Prostate gland (tissue), 2 donors: ENCODE measurements at regions not wholly inside any gene's neighbourhood (a gene's known extent, or its start where the extent isn't known, plus 50 kb on each side); places are given as distances from the start of the nearest gene placed in this dataset.

ENCODE experiments used
- DNase-seq: peaks from one replicate; pipeline ENCODE4 v3.0.0-alpha.2; 2019; ENCODE audit warnings: low spot score
- H3K27ac ChIP-seq, 2 donors: fragments of 200-600 bp; sonication (generic); 2 replicates each; pipeline ENCODE4 v1.5.1; 2017 to 2019
- H3K27me3 ChIP-seq: fragments of 200-600 bp; sonication (generic); replicated peaks from 2 replicates; pipeline ENCODE4 v1.5.1; 2019; ENCODE audit not compliant: insufficient read depth
- H3K36me3 ChIP-seq, 2 donors: fragments of 200-600 bp; sonication (generic); 1 replicate in 1 of 2; 2 replicates in 1 of 2; pipeline versions ENCODE4 v1.5.1 to v1.8.1; 2017 to 2019
- H3K4me1 ChIP-seq: fragments of 200-600 bp; sonication (generic); replicated peaks from 2 replicates; pipeline ENCODE4 v1.5.1; 2019
- H3K4me3 ChIP-seq, 2 donors: fragments of 200-600 bp; sonication (generic); 2 replicates each; pipeline ENCODE4 v1.5.1; 2017 to 2019
- H3K9me3 ChIP-seq: fragments of 200-600 bp; sonication (generic); 2 replicates; pipeline ENCODE4 v1.5.1; 2017
- CTCF ChIP-seq, 4 experiments: fragments of 200-600 bp in 2 of 4; fragments of 450-650 bp in 2 of 4; sonication (generic) in 2 of 4; IDR thresholded peaks; 1 replicate in 3 of 4; 2 replicates in 1 of 4; pipeline ENCODE4 v1.5.1; 2016 to 2019; ENCODE audit warnings: antibody characterized with exemption in 4 of 4, mild to moderate bottlenecking in 2 of 4, moderate library complexity in 2 of 4
- POLR2A ChIP-seq: fragments of 450-650 bp; IDR thresholded peaks from one replicate; pipeline ENCODE4 v1.6.1; 2016; ENCODE audit warnings: antibody characterized with exemption, mild to moderate bottlenecking
- POLR2AphosphoS5 ChIP-seq: sonication (generic); formaldehyde crosslinking; IDR thresholded peaks from one replicate; pipeline ENCODE4 v1.6.1; 2017; ENCODE audit warnings: antibody characterized with exemption
- WGBS: methylation state at CpG from one replicate; pipeline ENCODE4 v1.1.5; 2018; 5-methylcytosine and 5-hydroxymethylcytosine counted together
- intact Hi-C: fragments of 100-400 bp; cut with DNase I; formaldehyde crosslinking; loops from one replicate; pipeline ENCODE4 v1.14.2; 2022

DNA sequence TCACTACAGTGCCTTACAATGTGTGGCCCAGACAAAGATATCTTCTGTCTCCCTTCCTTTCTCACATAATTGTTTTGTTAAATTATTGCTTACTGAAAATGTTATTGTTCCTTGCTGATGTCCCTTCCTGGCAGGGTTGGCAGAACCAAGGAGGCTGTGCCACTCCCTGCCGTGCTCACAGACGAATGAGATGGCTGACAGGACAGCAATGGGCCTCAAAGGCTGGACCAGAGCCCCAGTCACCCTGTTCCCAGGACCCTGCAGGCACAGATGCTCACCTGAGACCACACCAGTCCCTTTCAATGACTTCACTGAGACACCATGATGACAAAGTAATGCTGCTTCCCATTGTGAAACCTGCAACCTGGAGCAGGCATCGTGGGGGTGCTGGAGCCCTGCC lies 375.1 kb downstream of the HACE1 start:
- Histone ChIP-seq H3K27ac (no peak overlapping the region), H3K4me1 (no peaks in the 10 kb centered on the region), H3K4me3 (no peak overlapping the region), H3K9me3 (no peaks in the 10 kb centered on the region), H3K36me3 (no peaks in the 10 kb centered on the region), H3K27me3 (no peaks in the 10 kb centered on the region)
- no peak for DNase-seq
- TF ChIP-seq POLR2A = no peak
- TF ChIP-seq CTCF (IDR thresholded peaks at IDR 0.05) = no peak
- TF ChIP-seq POLR2AphosphoS5 = no peak
- 45% methylated on average over 3 of the region's 3 CpGs for WGBS
- intact Hi-C loops = no loop called here

- no peak overlapping the region for H3K27ac ChIP-seq
- no peaks in the 10 kb centered on the region for H3K4me1 ChIP-seq
- DNase-seq = no peak
- H3K4me3 ChIP-seq = no peak overlapping the region
- intact Hi-C loops = no loop called here
- WGBS = 60% methylated on average over 1 of the region's 1 CpG
- no peaks in the 10 kb centered on the region for H3K27me3 ChIP-seq
- no peaks in the 10 kb centered on the region for H3K9me3 ChIP-seq
- no peaks in the 10 kb centered on the region for H3K36me3 ChIP-seq
- TF ChIP-seq POLR2A = no peak
- no peak for TF ChIP-seq CTCF (IDR thresholded peaks at IDR 0.05)
- TF ChIP-seq POLR2AphosphoS5 = no peak
Measured at GRCh38 chr6:104484191-104484590, 375.5 kb downstream of the HACE1 start.

DNA sequence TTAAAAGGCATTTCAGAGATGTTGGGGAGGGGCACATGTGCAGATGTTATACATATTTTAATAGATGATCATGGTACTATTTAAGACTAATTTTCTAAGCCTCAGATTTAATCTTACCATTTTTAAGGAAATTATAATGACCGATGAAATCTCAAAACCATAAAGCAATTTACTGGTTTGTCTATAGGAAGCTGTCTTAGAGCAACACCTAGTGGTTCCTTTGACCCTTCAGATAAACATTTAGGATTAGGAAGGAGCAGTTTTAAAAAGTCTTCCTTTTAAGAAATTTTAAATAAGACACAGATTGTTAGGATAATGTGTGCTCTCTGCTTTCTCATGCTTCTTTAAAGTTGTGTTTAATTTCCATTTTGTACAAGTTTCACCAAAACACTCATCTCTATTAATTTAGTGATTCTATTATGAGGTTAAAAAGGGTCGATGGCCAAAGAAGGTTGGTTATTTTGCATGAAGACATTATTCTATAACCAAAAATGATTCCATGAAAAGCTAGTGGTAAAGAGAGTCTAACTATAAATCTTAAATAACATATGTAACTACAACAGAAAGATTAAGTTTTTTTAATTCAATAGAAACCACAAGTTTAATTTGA lies 376.4 kb downstream of the HACE1 start:
- no peak for DNase-seq
- no peak overlapping the region for H3K4me3 ChIP-seq
- intact Hi-C loops = no loop called here
- H3K27me3 ChIP-seq = no peaks in the 10 kb centered on the region
- H3K4me1 ChIP-seq = no peaks in the 10 kb centered on the region
- H3K27ac ChIP-seq = no peak overlapping the region
- no peaks in the 10 kb centered on the region for H3K9me3 ChIP-seq
- 9% methylated on average over 2 of the region's 2 CpGs for WGBS
- H3K36me3 ChIP-seq = no peaks in the 10 kb centered on the region
- TF ChIP-seq POLR2AphosphoS5 (no peak), POLR2A (no peak), CTCF (IDR thresholded peaks at IDR 0.05) (no peak)

DNA sequence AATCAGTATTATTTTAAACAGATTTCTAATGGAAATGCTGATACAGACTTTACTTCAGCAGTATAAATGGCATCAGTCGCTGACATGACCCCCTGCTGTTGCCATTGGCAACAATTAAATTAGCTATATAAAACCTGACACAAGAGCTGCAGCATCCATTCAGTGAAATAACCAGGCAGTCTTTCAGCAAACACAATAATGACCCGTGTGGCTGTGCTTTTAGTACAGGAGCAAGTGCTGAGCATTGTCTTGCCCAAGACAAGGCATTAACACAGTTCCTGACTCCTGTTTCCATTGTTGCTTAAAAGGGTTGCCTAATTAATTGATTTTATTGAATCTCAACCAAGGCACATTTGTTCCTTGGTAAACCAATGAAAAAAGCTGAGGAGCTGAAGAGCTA lies 382.1 kb downstream of the HACE1 start:
- no peaks in the 10 kb centered on the region for H3K27me3 ChIP-seq
- no peak for TF ChIP-seq CTCF (IDR thresholded peaks at IDR 0.05)
- TF ChIP-seq POLR2A = no peak
- no peak for TF ChIP-seq POLR2AphosphoS5
- H3K27ac ChIP-seq = no peak overlapping the region
- no peaks in the 10 kb centered on the region for H3K9me3 ChIP-seq
- WGBS = 46% methylated on average over 2 of the region's 2 CpGs
- no peaks in the 10 kb centered on the region for H3K4me1 ChIP-seq
- H3K36me3 ChIP-seq = no peaks in the 10 kb centered on the region
- intact Hi-C loops = no loop called here
- H3K4me3 ChIP-seq = no peak overlapping the region
- no peak for DNase-seq

- no peak for TF ChIP-seq POLR2A
- H3K4me3 ChIP-seq = no peak overlapping the region
- WGBS = 72% methylated on average over 4 of the region's 4 CpGs
- no peaks in the 10 kb centered on the region for H3K4me1 ChIP-seq
- no peak overlapping the region for H3K27ac ChIP-seq
- intact Hi-C loops = no loop called here
- no peaks in the 10 kb centered on the region for H3K27me3 ChIP-seq
- no peak for DNase-seq
- H3K9me3 ChIP-seq = no peaks in the 10 kb centered on the region
- H3K36me3 ChIP-seq = no peaks in the 10 kb centered on the region
Measured at GRCh38 chr6:104473021-104473429, 386.7 kb downstream of the HACE1 start.
